HEK293 (cell line): ENCODE measurements at regions not wholly inside any gene's neighbourhood (a gene's known extent, or its start where the extent isn't known, plus 50 kb on each side); places are given as distances from the start of the nearest gene placed in this dataset.

Experiments
- CTCF ChIA-PET: fragments of 350-600 bp; formaldehyde crosslinking; extraction: SDS; loops from one replicate; lab custom pipeline; 2021; ENCODE audit warnings: antibody characterized with exemption; lab: Yijun Ruan, JAX
- POLR2A ChIA-PET: fragments of 300-600 bp; formaldehyde crosslinking; extraction: SDS; loops from one replicate; lab custom pipeline; 2020; ENCODE audit warnings: antibody characterized with exemption, inconsistent platforms; lab: Yijun Ruan, JAX
- H3K27ac ChIP-seq: fragments of 200-500 bp; sonication (Bioruptor generic); 2 replicates; pipeline ENCODE4 v1.5.1; 2014; ENCODE audit warnings: low read depth, low read length, control low read depth, inconsistent platforms; ENCODE audit errors: extremely low read depth
- H3K36me3 ChIP-seq, 2 experiments: fragments of 200-500 bp in 1 of 2; sonication (Bioruptor generic) in 1 of 2; 1 replicate in 1 of 2; 2 replicates in 1 of 2; pipeline ENCODE4 v1.5.1; 2014 to 2017; ENCODE audit warnings: inconsistent platforms in 2 of 2, low read length in 2 of 2; ENCODE audit not compliant: control insufficient read depth in 2 of 2, insufficient read depth in 1 of 2
- H3K4me1 ChIP-seq: fragments of 200-500 bp; sonication (Bioruptor generic); 2 replicates; pipeline ENCODE4 v1.5.1; 2014; ENCODE audit warnings: mild to moderate bottlenecking, low read length, inconsistent platforms; ENCODE audit not compliant: control insufficient read depth, insufficient read depth
- H3K4me3 ChIP-seq: 2 replicates; pipeline ENCODE4 v1.5.1; 2011; ENCODE audit warnings: low read depth, mild to moderate bottlenecking, control low read depth, low read length, moderate library complexity
- H3K9me3 ChIP-seq: fragments of 200-500 bp; sonication (Bioruptor generic); 2 replicates; pipeline ENCODE4 v1.5.1; 2014; ENCODE audit warnings: low read depth, low read length, inconsistent platforms; ENCODE audit not compliant: control insufficient read depth, insufficient read depth
- ATF2 ChIP-seq: fragments of 450-650 bp; formaldehyde crosslinking; IDR thresholded peaks from 2 replicates; pipeline ENCODE4 v1.5.1; 2016; ENCODE audit warnings: missing biosample characterization, missing genetic modification characterization, low read depth
- GLI2 ChIP-seq: fragments of 450-650 bp; formaldehyde crosslinking; IDR thresholded peaks from 2 replicates; pipeline ENCODE4; 2017; ENCODE audit warnings: missing biosample characterization, missing genetic modification characterization, low read depth, borderline replicate concordance
- HOXC10 ChIP-seq: sonication (generic); formaldehyde crosslinking; IDR thresholded peaks from 2 replicates; pipeline ENCODE4 v1.8.1; 2023; ENCODE audit warnings: mild to moderate bottlenecking, missing genetic modification reagents
- REPIN1 ChIP-seq: fragments of 450-650 bp; formaldehyde crosslinking; IDR thresholded peaks from 2 replicates; pipeline ENCODE4 v1.5.1; 2017; ENCODE audit warnings: missing biosample characterization, missing genetic modification characterization, low read depth
- YY2 ChIP-seq: fragments of 450-650 bp; formaldehyde crosslinking; IDR thresholded peaks from 2 replicates; pipeline ENCODE4 v1.5.1; 2016; ENCODE audit warnings: missing biosample characterization, missing genetic modification characterization
- ZBTB44 ChIP-seq: fragments of 450-650 bp; IDR thresholded peaks from 2 replicates; pipeline ENCODE4 v1.5.1; 2018; ENCODE audit warnings: missing biosample characterization, mild to moderate bottlenecking, missing genetic modification characterization
- ZBTB7A ChIP-seq: fragments of 450-650 bp; formaldehyde crosslinking; IDR thresholded peaks from 2 replicates; pipeline ENCODE4 v1.5.1; 2016; ENCODE audit warnings: low read depth, missing biosample characterization, missing genetic modification characterization
- ZFHX2 ChIP-seq: fragments of 450-650 bp; formaldehyde crosslinking; conservative IDR thresholded peaks from 2 replicates; pipeline ENCODE4 v1.5.1; 2016; ENCODE audit warnings: missing biosample characterization, missing genetic modification characterization
- ZNF114 ChIP-seq: fragments of 450-650 bp; formaldehyde crosslinking; IDR thresholded peaks from 2 replicates; pipeline ENCODE4 v1.5.0; 2017; ENCODE audit warnings: missing biosample characterization, missing genetic modification characterization
- ZNF138 ChIP-seq: fragments of 450-650 bp; formaldehyde crosslinking; IDR thresholded peaks from 2 replicates; pipeline ENCODE4 v1.5.1; 2016; ENCODE audit warnings: missing biosample characterization, missing genetic modification characterization, borderline replicate concordance
- ZNF140 ChIP-seq: fragments of 450-650 bp; formaldehyde crosslinking; IDR thresholded peaks from 2 replicates; pipeline ENCODE4 v1.5.1; 2016; ENCODE audit warnings: missing biosample characterization, missing genetic modification characterization
- ZNF18 ChIP-seq: fragments of 450-650 bp; formaldehyde crosslinking; IDR thresholded peaks from 2 replicates; pipeline ENCODE4 v1.5.1; 2016; ENCODE audit warnings: missing biosample characterization, missing genetic modification characterization
- ZNF184 ChIP-seq: fragments of 450-650 bp; IDR thresholded peaks from 2 replicates; pipeline ENCODE4 v1.5.1; 2018; ENCODE audit warnings: missing biosample characterization, mild to moderate bottlenecking, missing genetic modification characterization
- ZNF19 ChIP-seq: fragments of 450-650 bp; formaldehyde crosslinking; IDR thresholded peaks from 2 replicates; pipeline ENCODE4; 2016; ENCODE audit warnings: missing biosample characterization, missing genetic modification characterization, low read depth
- ZNF24 ChIP-seq: fragments of 450-650 bp; formaldehyde crosslinking; IDR thresholded peaks from 2 replicates; pipeline ENCODE4 v1.5.1; 2016; ENCODE audit warnings: missing biosample characterization, missing genetic modification characterization
- ZNF26 ChIP-seq: fragments of 450-650 bp; formaldehyde crosslinking; IDR thresholded peaks from 2 replicates; pipeline ENCODE4 v1.5.1; 2016; ENCODE audit warnings: missing biosample characterization, missing genetic modification characterization
- ZNF362 ChIP-seq: fragments of 450-650 bp; formaldehyde crosslinking; IDR thresholded peaks from 2 replicates; pipeline ENCODE4 v1.5.1; 2016; ENCODE audit warnings: missing biosample characterization, missing genetic modification characterization
- ZNF366 ChIP-seq: fragments of 450-650 bp; formaldehyde crosslinking; conservative IDR thresholded peaks from 2 replicates; pipeline ENCODE4 v1.5.1; 2016; ENCODE audit warnings: missing biosample characterization, missing genetic modification characterization
- ZNF416 ChIP-seq: fragments of 450-650 bp; formaldehyde crosslinking; IDR thresholded peaks from 2 replicates; pipeline ENCODE4 v1.5.1; 2016; ENCODE audit warnings: missing biosample characterization, missing genetic modification characterization
- ZNF449 ChIP-seq: fragments of 450-650 bp; formaldehyde crosslinking; IDR thresholded peaks from 2 replicates; pipeline ENCODE4 v1.5.1; 2017; ENCODE audit warnings: missing biosample characterization, mild to moderate bottlenecking, missing genetic modification characterization, moderate library complexity
- ZNF488 ChIP-seq: fragments of 450-650 bp; formaldehyde crosslinking; IDR thresholded peaks from 2 replicates; pipeline ENCODE4 v1.5.1; 2016; ENCODE audit warnings: missing biosample characterization, missing genetic modification characterization
- ZNF623 ChIP-seq: fragments of 450-650 bp; formaldehyde crosslinking; IDR thresholded peaks from 2 replicates; pipeline ENCODE4 v1.5.1; 2016; ENCODE audit warnings: missing biosample characterization, missing genetic modification characterization
- ZNF785 ChIP-seq: fragments of 450-650 bp; formaldehyde crosslinking; IDR thresholded peaks from 2 replicates; pipeline ENCODE4 v1.5.1; 2016; ENCODE audit warnings: missing biosample characterization, missing genetic modification characterization

GRCh38 chr18:986051-986450 lies 81.4 kb downstream of the ADCYAP1 start (continued):
- TF ChIP-seq ZBTB44 (tag by site-specific recombination) (no peak), ZNF19 (tag by site-specific recombination) (no peak), GLI2 (tag by site-specific recombination) (no peak), ZNF138 (tag by site-specific recombination) (no peak)

- no peak overlapping the region for H3K4me3 ChIP-seq
- H3K27ac ChIP-seq, result no peak overlapping the region
- no peaks in the 10 kb centered on the region for H3K36me3 ChIP-seq
- ChIA-PET POLR2A (no interaction called here), CTCF (interaction anchor here (0.6 kb wide), 1 partner anchor 1270 kb away, joined by 3 read pairs; no protein-coding TSS in a partner anchor)
- TF ChIP-seq REPIN1 (tag by site-specific recombination), result no peak
- TF ChIP-seq ZNF785, result no peak
- no peak for TF ChIP-seq ZNF26 (tag by site-specific recombination)
- TF ChIP-seq ZNF366 (tag by site-specific recombination), result no peak
- no peak for TF ChIP-seq ZNF623
- TF ChIP-seq ZNF449 (tag by site-specific recombination), result no peak
- TF ChIP-seq ATF2, result no peak
- no peaks in the 10 kb centered on the region for H3K4me1 ChIP-seq
- no peaks in the 10 kb centered on the region for H3K9me3 ChIP-seq
Measured at GRCh38 chr18:986552-986951, 81.9 kb downstream of the ADCYAP1 start.

GRCh38 chr18:987325-988186 lies 82.9 kb downstream of the ADCYAP1 start:
- Histone ChIP-seq H3K4me1 (no peaks in the 10 kb centered on the region), H3K4me3 (no peak overlapping the region), H3K27ac (no peak overlapping the region), H3K36me3 (no peaks in the 10 kb centered on the region), H3K9me3 (no peaks in the 10 kb centered on the region)
- ChIA-PET POLR2A (no interaction called here), CTCF (interaction anchor here (0.6 to 0.7 kb wide), 2 partner anchors 26 to 476 kb away, joined by 3 read pairs; no protein-coding TSS in a partner anchor)
- TF ChIP-seq ZNF362 (no peak), YY2 (no peak), ZNF114 (tag by site-specific recombination) (no peak), HOXC10 (no peak), ZNF184 (tag by site-specific recombination) (no peak), ZNF140 (tag by site-specific recombination) (no peak), ZNF24 (tag by site-specific recombination) (no peak), ZNF18 (tag by site-specific recombination) (no peak), ZNF488 (tag by site-specific recombination) (no peak), ZNF416 (no peak), ZBTB7A (tag by site-specific recombination) (no peak), ZFHX2 (tag by site-specific recombination) (no peak)
